IPS DF 6.9 (cell line): ENCODE measurements at regions not wholly inside any gene's neighbourhood (a gene's known extent, or its start where the extent isn't known, plus 50 kb on each side); places are given as distances from the start of the nearest gene placed in this dataset.
"Not testable (repeated sequence)": the region's sequence is repeated elsewhere in the genome, so short reads cannot be mapped to it uniquely, and the experiment has no call there.

Experiments
- DNase-seq: peaks from one replicate; pipeline ENCODE4 v3.0.0-alpha.2; 2013; ENCODE audit warnings: low read depth, low spot score
- H3K27ac ChIP-seq: one replicate; pipeline ENCODE4 v1.5.1; 2013; ENCODE audit warnings: low read length, control low read depth
- H3K27me3 ChIP-seq: 2 replicates; pipeline ENCODE4 v1.6.1; 2013; ENCODE audit warnings: mild to moderate bottlenecking, low read length; ENCODE audit not compliant: control insufficient read depth, insufficient read depth
- H3K36me3 ChIP-seq: 2 replicates; pipeline ENCODE4 v1.6.1; 2013; ENCODE audit warnings: low read length; ENCODE audit not compliant: control insufficient read depth, insufficient read depth
- H3K4me1 ChIP-seq: 2 replicates; pipeline ENCODE4 v1.6.1; 2013; ENCODE audit warnings: low read length; ENCODE audit not compliant: control insufficient read depth, insufficient read depth
- H3K4me3 ChIP-seq: 2 replicates; pipeline ENCODE4 v1.5.1; 2013; ENCODE audit warnings: mild to moderate bottlenecking, low read length
- H3K9me3 ChIP-seq: 2 replicates; pipeline ENCODE4 v1.6.1; 2013; ENCODE audit warnings: low read length, inconsistent platforms; ENCODE audit not compliant: control insufficient read depth, insufficient read depth
- WGBS: extraction: QIAGEN DNeasy Blood & Tissue Kit; methylation state at CpG from one replicate; pipeline ENCODE4 v1.1.7; 2013; ENCODE audit warnings: mixed read lengths, missing lambda C conversion rate; ENCODE audit not compliant: insufficient read length, insufficient coverage; 5-methylcytosine and 5-hydroxymethylcytosine counted together

- no peaks in the 10 kb centered on the region for H3K27me3 ChIP-seq
- H3K36me3 ChIP-seq, result no peaks in the 10 kb centered on the region
- no peaks in the 10 kb centered on the region; the same call in 1 of the 2 replicates for H3K4me1 ChIP-seq
- no peak overlapping the region for H3K4me3 ChIP-seq
- H3K9me3 ChIP-seq, result no peaks in the 10 kb centered on the region
- H3K27ac ChIP-seq, result no peak overlapping the region
- no peak for DNase-seq
Observed at GRCh38 chr1:242827538-242827937, 303.0 kb upstream of the PLD5 start.

GRCh38 chr1:242826701-242827336 is 302.3 kb upstream of the PLD5 start:
- H3K27ac ChIP-seq, result no peak overlapping the region
- DNase-seq, result no peak
- no peaks in the 10 kb centered on the region for H3K9me3 ChIP-seq
- no peaks in the 10 kb centered on the region; the same call in 1 of the 2 replicates for H3K4me1 ChIP-seq
- WGBS, result no CpG with 5 or more reads among the region's 6 CpGs
- no peaks in the 10 kb centered on the region for H3K27me3 ChIP-seq
- H3K36me3 ChIP-seq, result no peaks in the 10 kb centered on the region
- H3K4me3 ChIP-seq, result no peak overlapping the region

- Histone ChIP-seq H3K27ac (no peak overlapping the region), H3K4me1 (no peaks in the 10 kb centered on the region; the same call in 1 of the 2 replicates), H3K4me3 (no peak overlapping the region), H3K27me3 (no peaks in the 10 kb centered on the region), H3K9me3 (no peaks in the 10 kb centered on the region), H3K36me3 (no peaks in the 10 kb centered on the region)
- WGBS, result no CpG with 5 or more reads among the region's 4 CpGs
- no peak for DNase-seq
Observed at GRCh38 chr1:242824435-242824834, 299.9 kb upstream of the PLD5 start.

- Histone ChIP-seq H3K27ac (no peak overlapping the region), H3K36me3 (no peaks in the 10 kb centered on the region), H3K4me1 (no peaks in the 10 kb centered on the region), H3K9me3 (no peaks in the 10 kb centered on the region), H3K27me3 (no peaks in the 10 kb centered on the region), H3K4me3 (no peak overlapping the region)
- DNase-seq, result no peak
- WGBS, result no CpG with 5 or more reads among the region's 5 CpGs
Observed at GRCh38 chr1:242813490-242814091, 289.1 kb upstream of the PLD5 start.

- Histone ChIP-seq H3K36me3 (no peaks in the 10 kb centered on the region), H3K27ac (no peak overlapping the region), H3K4me3 (no peak overlapping the region), H3K27me3 (no peaks in the 10 kb centered on the region), H3K4me1 (no peaks in the 10 kb centered on the region), H3K9me3 (no peaks in the 10 kb centered on the region)
- WGBS, result no CpG with 5 or more reads among the region's 5 CpGs
- no peak for DNase-seq
Observed at GRCh38 chr1:242811092-242811840, 286.8 kb upstream of the PLD5 start.

GRCh38 chr1:242806324-242806723 is 281.8 kb upstream of the PLD5 start:
- DNase-seq, result no peak
- Histone ChIP-seq H3K9me3 (no peaks in the 10 kb centered on the region), H3K36me3 (no peaks in the 10 kb centered on the region), H3K27me3 (no peaks in the 10 kb centered on the region), H3K4me1 (no peaks in the 10 kb centered on the region), H3K27ac (no peak overlapping the region), H3K4me3 (no peak overlapping the region)
- no CpG with 5 or more reads among the region's 2 CpGs for WGBS

- not testable (repeated sequence) for H3K27ac ChIP-seq, H3K9me3 ChIP-seq, DNase-seq, H3K4me3 ChIP-seq, H3K27me3 ChIP-seq, H3K36me3 ChIP-seq, H3K4me1 ChIP-seq
- no CpG with 5 or more reads among the region's 1 CpG for WGBS
Observed at GRCh38 chr1:242805360-242805759, 280.9 kb upstream of the PLD5 start.

GRCh38 chr1:242802973-242803372 is 278.5 kb upstream of the PLD5 start:
- H3K4me3 ChIP-seq, result no peak overlapping the region
- no peaks in the 10 kb centered on the region for H3K27me3 ChIP-seq
- WGBS, result 100% methylated on average over 1 of the region's 5 CpGs
- H3K9me3 ChIP-seq, result no peaks in the 10 kb centered on the region
- DNase-seq, result no peak
- H3K36me3 ChIP-seq, result no peaks in the 10 kb centered on the region
- no peaks in the 10 kb centered on the region for H3K4me1 ChIP-seq
- H3K27ac ChIP-seq, result no peak overlapping the region

GRCh38 chr1:242800521-242800920 is 276.0 kb upstream of the PLD5 start:
- no peaks in the 10 kb centered on the region for H3K27me3 ChIP-seq
- whole genome bisulfite sequencing, result no CpG with 5 or more reads among the region's 2 CpGs
- no peak overlapping the region for H3K27ac ChIP-seq
- no peaks in the 10 kb centered on the region for H3K4me1 ChIP-seq
- DNase-seq, result no peak
- no peak overlapping the region for H3K4me3 ChIP-seq
- no peaks in the 10 kb centered on the region for H3K9me3 ChIP-seq
- no peaks in the 10 kb centered on the region for H3K36me3 ChIP-seq

GRCh38 chr1:242797856-242798255 is 273.4 kb upstream of the PLD5 start:
- no peak for DNase-seq
- Histone ChIP-seq H3K4me1 (no peaks in the 10 kb centered on the region), H3K4me3 (no peak overlapping the region), H3K27ac (no peak overlapping the region), H3K36me3 (no peaks in the 10 kb centered on the region), H3K27me3 (no peaks in the 10 kb centered on the region), H3K9me3 (no peaks in the 10 kb centered on the region)
